IMR-90 (cell line): ENCODE measurements at regions not wholly inside any gene's neighbourhood (a gene's known extent, or its start where the extent isn't known, plus 50 kb on each side); places are given as distances from the start of the nearest gene placed in this dataset.

ENCODE experiments used
- ATAC-seq: fragments of 200-7000 bp; cut with Tn5 transposase; 2 replicates; pipeline ENCODE4 v1.9.1; 2020; ENCODE audit warnings: low read depth, mild to moderate bottlenecking, moderate library complexity
- BruUV-seq: library from RNA; stranded (reverse); fragments of 400-500 nt; replicated peaks from 2 replicates; lab custom pipeline; 2021; lab: Mats Ljungman, UMichigan
- CTCF ChIA-PET: fragments of 300-600 bp; formaldehyde crosslinking; extraction: SDS; loops from one replicate; lab custom pipeline; 2021; ENCODE audit warnings: antibody characterized with exemption; lab: Yijun Ruan, JAX
- POLR2A ChIA-PET: fragments of 300-600 bp; sonication (Branson Sonifier 250); formaldehyde crosslinking; loops from one replicate; lab custom pipeline; 2022; ENCODE audit warnings: antibody characterized with exemption; ENCODE audit not compliant: unreplicated experiment; lab: Charles Lee
- DNase-seq: peaks from one replicate; pipeline ENCODE4 v3.0.0; 2013
- H2AFZ ChIP-seq: replicated peaks from 2 replicates; pipeline ENCODE3; 2013; ENCODE audit warnings: low read length, mild to moderate bottlenecking; ENCODE audit not compliant: poor library complexity
- H2AK5ac ChIP-seq: 2 replicates; pipeline ENCODE4 v1.6.1; 2013; ENCODE audit warnings: low read depth, low read length, inconsistent platforms
- H2AK9ac ChIP-seq: replicated peaks from 2 replicates; pipeline ENCODE3; 2013; ENCODE audit warnings: mild to moderate bottlenecking, low read depth, low read length, moderate library complexity; ENCODE audit not compliant: poor library complexity
- H2BK120ac ChIP-seq: 2 replicates; pipeline ENCODE4 v1.6.1; 2013; ENCODE audit warnings: low read depth, low read length, inconsistent platforms
- H2BK15ac ChIP-seq: 3 replicates; pipeline ENCODE4 v1.6.1; 2013; ENCODE audit warnings: low read depth, low read length, inconsistent platforms
- H2BK20ac ChIP-seq: 2 replicates; pipeline ENCODE4 v1.6.1; 2013; ENCODE audit warnings: low read depth, mild to moderate bottlenecking, inconsistent platforms, low read length, moderate library complexity
- H2BK5ac ChIP-seq: 2 replicates; pipeline ENCODE4 v1.6.1; 2013; ENCODE audit warnings: mild to moderate bottlenecking, low read depth, low read length, inconsistent platforms; ENCODE audit not compliant: poor library complexity, severe bottlenecking
- H3K14ac ChIP-seq: replicated peaks from 2 replicates; pipeline ENCODE4 v1.6.1; 2013; ENCODE audit warnings: low read depth, low read length, inconsistent platforms
- H3K18ac ChIP-seq: 2 replicates; pipeline ENCODE4 v1.6.1; 2013; ENCODE audit warnings: low read depth, low read length, control low read depth
- H3K23ac ChIP-seq: 2 replicates; pipeline ENCODE4 v1.6.1; 2013; ENCODE audit warnings: low read depth, low read length, inconsistent platforms
- H3K27ac ChIP-seq: 2 replicates; pipeline ENCODE4 v1.5.1; 2013; ENCODE audit warnings: mild to moderate bottlenecking, control low read depth, low read length; ENCODE audit not compliant: insufficient read depth
- H3K27me3 ChIP-seq: 2 replicates; pipeline ENCODE4 v1.6.1; 2013; ENCODE audit warnings: low read length; ENCODE audit not compliant: control insufficient read depth, insufficient read depth
- H3K36me3 ChIP-seq: 2 replicates; pipeline ENCODE4 v1.6.1; 2013; ENCODE audit warnings: low read length, mixed read lengths; ENCODE audit not compliant: control insufficient read depth, insufficient read depth
- H3K4ac ChIP-seq: 2 replicates; pipeline ENCODE4 v1.6.1; 2013; ENCODE audit warnings: low read depth, low read length, inconsistent platforms
- H3K4me1 ChIP-seq: 2 replicates; pipeline ENCODE4 v1.6.1; 2013; ENCODE audit warnings: low read length, mixed read lengths; ENCODE audit not compliant: control insufficient read depth, insufficient read depth
- H3K4me2 ChIP-seq: 2 replicates; pipeline ENCODE4 v1.6.1; 2013; ENCODE audit warnings: low read depth, mild to moderate bottlenecking, control low read depth, low read length, moderate library complexity
- H3K4me3 ChIP-seq: 2 replicates; pipeline ENCODE4 v1.5.1; 2013; ENCODE audit warnings: low read depth, mild to moderate bottlenecking, control low read depth, low read length, moderate library complexity; ENCODE audit not compliant: insufficient read depth
- H3K56ac ChIP-seq: 2 replicates; pipeline ENCODE4 v1.6.1; 2013; ENCODE audit warnings: low read length, inconsistent platforms; ENCODE audit not compliant: insufficient read depth; ENCODE audit errors: extremely low read depth
- H3K79me1 ChIP-seq, 2 experiments: 2 replicates each; pipeline ENCODE4 v1.6.1; 2013; ENCODE audit warnings: low read length in 2 of 2, inconsistent platforms in 1 of 2, low read depth in 1 of 2
- H3K9ac ChIP-seq: 2 replicates; pipeline ENCODE4 v1.6.1; 2013; ENCODE audit warnings: low read depth, low read length, control low read depth
- H3K9me1 ChIP-seq: 2 replicates; pipeline ENCODE4 v1.6.1; 2013; ENCODE audit warnings: low read length, inconsistent platforms; ENCODE audit not compliant: insufficient read depth
- H3K9me3 ChIP-seq: 2 replicates; pipeline ENCODE4 v1.6.1; 2013; ENCODE audit warnings: low read length; ENCODE audit not compliant: control insufficient read depth, insufficient read depth
- H4K20me1 ChIP-seq: 2 replicates; pipeline ENCODE4 v1.6.1; 2013; ENCODE audit warnings: low read length, inconsistent platforms; ENCODE audit not compliant: insufficient read depth
- H4K5ac ChIP-seq: 2 replicates; pipeline ENCODE4 v1.6.1; 2013; ENCODE audit warnings: mild to moderate bottlenecking, low read depth, low read length, control low read depth
- H4K8ac ChIP-seq, 2 experiments: 2 replicates each; pipeline ENCODE4 v1.6.1; 2013; ENCODE audit warnings: low read depth in 2 of 2, low read length in 2 of 2, control low read depth in 1 of 2, inconsistent platforms in 1 of 2
- H4K91ac ChIP-seq: 2 replicates; pipeline ENCODE4 v1.6.1; 2013; ENCODE audit warnings: low read depth, low read length, inconsistent platforms; ENCODE audit not compliant: insufficient read depth
- BHLHE40 ChIP-seq: fragments of 150-350 bp; IDR thresholded peaks from 2 replicates; pipeline ENCODE4 v1.6.1; 2016; ENCODE audit warnings: mild to moderate bottlenecking, low read depth, low read length
- CEBPB ChIP-seq: IDR thresholded peaks from 2 replicates; pipeline ENCODE4 v1.6.1; 2012; ENCODE audit warnings: low read depth, low read length, improper control_type of control experiment
- CHD1 ChIP-seq: IDR thresholded peaks from 2 replicates; pipeline ENCODE4 v1.6.1; 2012; ENCODE audit warnings: low read depth, low read length, improper control_type of control experiment
- CTCF ChIP-seq: conservative IDR thresholded peaks from 2 replicates; pipeline ENCODE4 v1.5.1; 2012; ENCODE audit warnings: mild to moderate bottlenecking, low read depth, low read length, improper control_type of control experiment
- FOS ChIP-seq: fragments of 150-350 bp; IDR thresholded peaks from 2 replicates; pipeline ENCODE4 v1.6.1; 2016; ENCODE audit warnings: low read depth, low read length
- MAFK ChIP-seq: IDR thresholded peaks from 2 replicates; pipeline ENCODE4 v1.6.1; 2012; ENCODE audit warnings: low read depth, low read length, improper control_type of control experiment
- MAZ ChIP-seq: IDR thresholded peaks from 2 replicates; pipeline ENCODE4 v1.6.1; 2012; ENCODE audit warnings: low read depth, mild to moderate bottlenecking, low read length, improper control_type of control experiment, moderate library complexity, borderline replicate concordance
- MXI1 ChIP-seq: IDR thresholded peaks from 2 replicates; pipeline ENCODE4 v1.6.1; 2012; ENCODE audit warnings: low read depth, mild to moderate bottlenecking, low read length, moderate library complexity, borderline replicate concordance
- NFE2L2 ChIP-seq: fragments of 150-350 bp; IDR thresholded peaks from 2 replicates; pipeline ENCODE4 v1.6.1; 2016; ENCODE audit warnings: low read depth, mild to moderate bottlenecking, low read length
- POLR2A ChIP-seq: IDR thresholded peaks from 2 replicates; pipeline ENCODE4 v1.6.1; 2012; ENCODE audit warnings: mild to moderate bottlenecking, low read depth, low read length
- RAD21 ChIP-seq: IDR thresholded peaks from 2 replicates; pipeline ENCODE4 v1.6.1; 2012; ENCODE audit warnings: low read length, improper control_type of control experiment
- RCOR1 ChIP-seq: IDR thresholded peaks from 2 replicates; pipeline ENCODE4 v1.6.1; 2012; ENCODE audit warnings: mild to moderate bottlenecking, low read length, improper control_type of control experiment; ENCODE audit not compliant: insufficient replicate concordance
- RFX5 ChIP-seq: IDR thresholded peaks from 2 replicates; pipeline ENCODE4 v1.8.0; 2012; ENCODE audit warnings: low read depth, mild to moderate bottlenecking, low read length, moderate library complexity
- SMC3 ChIP-seq: fragments of 150-350 bp; IDR thresholded peaks from 2 replicates; pipeline ENCODE4 v1.6.1; 2016; ENCODE audit warnings: low read depth, mild to moderate bottlenecking, antibody characterized with exemption, low read length, moderate library complexity
- USF2 ChIP-seq: fragments of 150-350 bp; IDR thresholded peaks from 2 replicates; pipeline ENCODE4 v1.6.1; 2017; ENCODE audit warnings: mild to moderate bottlenecking, antibody characterized with exemption, low read length, low read depth
- WGBS, 2 experiments: methylation state at CpG; one replicate each; pipeline versions ENCODE4 v1.1.5 to v1.1.7; 2013; ENCODE audit warnings: missing lambda C conversion rate in 2 of 2; ENCODE audit not compliant: insufficient read length in 1 of 2; ENCODE audit errors: extremely low coverage in 2 of 2; 5-methylcytosine and 5-hydroxymethylcytosine counted together
- dilution Hi-C: fragments of 300-500 bp; cut with HindIII; formaldehyde crosslinking; loops from one replicate; pipeline ENCODE4 v1.14.3; 2018; ENCODE audit warnings: low sequenced_read_pairs; ENCODE audit not compliant: unreplicated experiment
- in situ Hi-C: fragments of 300-500 bp; cut with MboI; formaldehyde crosslinking; loops from 3 replicates; pipeline ENCODE4 v1.14.3; 2019; ENCODE audit warnings: low sequenced_read_pairs, inconsistent platforms, mixed read lengths
- intact Hi-C: fragments of 100-400 bp; cut with micrococcal nuclease; formaldehyde crosslinking; loops from 2 replicates; pipeline ENCODE4 v1.10.0; 2022
- TF ChIP-seq, protein P1 (sequence below): fragments of 150-350 bp; IDR thresholded peaks from 2 replicates; pipeline ENCODE4 v1.6.1; 2016; ENCODE audit warnings: low read depth, mild to moderate bottlenecking, low read length, moderate library complexity, borderline replicate concordance

DNA sequence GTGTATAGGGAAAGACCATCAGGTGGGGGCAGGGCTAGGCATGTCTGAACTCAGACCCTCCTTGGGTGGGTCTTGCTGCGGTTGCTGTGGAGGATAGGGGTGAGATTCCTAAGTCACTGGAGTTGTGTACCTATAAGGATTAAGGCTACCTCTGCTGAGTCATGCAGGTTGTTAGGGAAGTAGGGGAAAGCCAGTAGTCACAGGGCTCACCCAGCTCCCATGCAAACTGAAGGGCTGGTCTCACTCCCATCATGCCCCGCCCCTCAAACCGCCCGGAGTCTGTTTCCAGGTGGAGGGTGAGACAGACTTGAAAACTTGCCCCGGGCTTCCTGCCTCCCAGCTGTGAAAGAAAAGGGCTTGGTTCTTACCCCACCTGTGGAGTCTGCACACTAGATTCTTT is 161.8 kb downstream of the CAVIN4 start:
- no peak overlapping the region for H2AFZ ChIP-seq
- dilution Hi-C loops, result no loop called here
- H3K4me1 ChIP-seq, result no peaks in the 10 kb centered on the region
- no CpG with 5 or more reads among the region's 5 CpGs for WGBS, 2 experiments
- no peak for ATAC-seq
- H2BK5ac ChIP-seq, result no peak overlapping the region
- in situ Hi-C loops, result no loop called here
- H3K56ac ChIP-seq, result no peak overlapping the region
- DNase-seq, result no peak
- H3K27me3 ChIP-seq, result no peaks in the 10 kb centered on the region
- no peaks in the 10 kb centered on the region for H3K79me1 ChIP-seq
- H4K91ac ChIP-seq, result no peak overlapping the region
- H2BK15ac ChIP-seq, result no peak overlapping the region
- H3K9ac ChIP-seq, result no peak overlapping the region
- H4K20me1 ChIP-seq, result no peaks in the 10 kb centered on the region
- no peak overlapping the region for H3K18ac ChIP-seq
- H3K4me3 ChIP-seq, result no peak overlapping the region
- H3K23ac ChIP-seq, result no peak overlapping the region
- H2BK20ac ChIP-seq, result no peak overlapping the region
- H3K4me2 ChIP-seq, result no peak overlapping the region
- H2AK5ac ChIP-seq, result no peak overlapping the region
- intact Hi-C loops, result no loop called here
- POLR2A ChIA-PET, result no interaction called here
- no peaks in the 10 kb centered on the region for H3K9me1 ChIP-seq
- H2BK120ac ChIP-seq, result no peak overlapping the region
- no peak overlapping the region for H4K8ac ChIP-seq
- H4K5ac ChIP-seq, result no peak overlapping the region
- no TSS peak for BruUV-seq
- H3K4ac ChIP-seq, result no peak overlapping the region
- H3K36me3 ChIP-seq, result no peaks in the 10 kb centered on the region
- CTCF ChIA-PET, result no interaction called here
- no peak overlapping the region for H3K14ac ChIP-seq
- no peak overlapping the region for H2AK9ac ChIP-seq
- H3K9me3 ChIP-seq, result peaks cover 4% of the 10 kb centered on the region; the same call in 1 of the 2 replicates
- H3K27ac ChIP-seq, result no peak overlapping the region
- TF ChIP-seq RFX5 (no peak), SMC3 (no peak), CEBPB (no peak), BHLHE40 (no peak), USF2 (no peak), MAZ (no peak), RAD21 (no peak), MAFK (no peak), CTCF (no peak), FOS (no peak), POLR2A (no peak), MXI1 (no peak), NFE2L2 (no peak), RCOR1 (no peak), CHD1 (no peak)
- TF ChIP-seq, protein P1, sequence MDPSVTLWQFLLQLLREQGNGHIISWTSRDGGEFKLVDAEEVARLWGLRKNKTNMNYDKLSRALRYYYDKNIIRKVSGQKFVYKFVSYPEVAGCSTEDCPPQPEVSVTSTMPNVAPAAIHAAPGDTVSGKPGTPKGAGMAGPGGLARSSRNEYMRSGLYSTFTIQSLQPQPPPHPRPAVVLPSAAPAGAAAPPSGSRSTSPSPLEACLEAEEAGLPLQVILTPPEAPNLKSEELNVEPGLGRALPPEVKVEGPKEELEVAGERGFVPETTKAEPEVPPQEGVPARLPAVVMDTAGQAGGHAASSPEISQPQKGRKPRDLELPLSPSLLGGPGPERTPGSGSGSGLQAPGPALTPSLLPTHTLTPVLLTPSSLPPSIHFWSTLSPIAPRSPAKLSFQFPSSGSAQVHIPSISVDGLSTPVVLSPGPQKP, result no peak
